Transverse colon (tissue), 4 donors: ENCODE measurements at regions not wholly inside any gene's neighbourhood (a gene's known extent, or its start where the extent isn't known, plus 50 kb on each side); places are given as distances from the start of the nearest gene placed in this dataset.

ENCODE experiments used
- DNase-seq: peaks from one replicate; pipeline ENCODE4 v3.0.0-alpha.2; 2019
- H3K27ac ChIP-seq, 4 donors: fragments of 200-600 bp; sonication (generic); 2 replicates each; pipeline ENCODE4 v1.5.1; 2016 to 2018; ENCODE audit warnings: inconsistent platforms in 4 of 4
- H3K27me3 ChIP-seq: fragments of 200-600 bp; sonication (generic); 2 replicates; pipeline ENCODE4 v1.5.1; 2017; ENCODE audit warnings: inconsistent platforms
- H3K36me3 ChIP-seq, 4 donors: fragments of 200-600 bp; sonication (generic); 2 replicates each; pipeline ENCODE4 v1.5.1; 2017 to 2019; ENCODE audit warnings: inconsistent platforms in 4 of 4
- H3K4me1 ChIP-seq, 4 donors: fragments of 200-600 bp; sonication (generic); 2 replicates each; pipeline ENCODE4 v1.5.1; 2017 to 2020; ENCODE audit warnings: inconsistent platforms in 4 of 4
- H3K4me3 ChIP-seq, 4 donors: fragments of 200-600 bp; sonication (generic); 1 replicate in 1 of 4; 2 replicates in 3 of 4; pipeline versions ENCODE4 v1.5.1 to v1.6.1; 2017 to 2019; ENCODE audit warnings: inconsistent platforms in 4 of 4
- H3K9me3 ChIP-seq, 2 donors: fragments of 200-600 bp; sonication (generic); 2 replicates each; pipeline ENCODE4 v1.5.1; 2017 to 2019; ENCODE audit warnings: inconsistent platforms in 2 of 2
- EP300 ChIP-seq: sonication (generic); formaldehyde crosslinking; IDR thresholded peaks from one replicate; pipeline ENCODE4 v1.6.1; 2017; ENCODE audit warnings: antibody characterized with exemption, low read depth
- POLR2A ChIP-seq: fragments of 450-650 bp; IDR thresholded peaks from one replicate; pipeline ENCODE4 v1.6.1; 2016; ENCODE audit warnings: antibody characterized with exemption, mild to moderate bottlenecking, moderate library complexity
- POLR2AphosphoS5 ChIP-seq, 3 donors: sonication (generic); formaldehyde crosslinking; IDR thresholded peaks; one replicate each; pipeline ENCODE4 v1.6.1; 2016; ENCODE audit warnings: antibody characterized with exemption in 3 of 3
- WGBS, 2 donors: methylation state at CpG; one replicate each; pipeline ENCODE4 v1.1.5; 2018; ENCODE audit warnings: low coverage in 1 of 2; 5-methylcytosine and 5-hydroxymethylcytosine counted together
- in situ Hi-C, 4 donors: fragments of 200-750 bp; cut with MboI; loops; one replicate each; pipeline versions ENCODE4 v1.15.0 to v1.15.1; 2017; ENCODE audit warnings: low sequenced_read_pairs in 3 of 4, low pct_ligation_motif_present in 1 of 4, low pct_unique_long_range_greater_than_20kb in 1 of 4
- intact Hi-C: fragments of 100-400 bp; cut with DNase I; formaldehyde crosslinking; loops from one replicate; pipeline ENCODE4 v1.15.1; 2023; ENCODE audit warnings: low total_unique reads
- TF ChIP-seq, protein P1 (sequence below), 5 experiments: fragments of 200-600 bp in 3 of 5; fragments of 450-650 bp in 2 of 5; sonication (generic) in 3 of 5; IDR thresholded peaks; 1 replicate in 2 of 5; 2 replicates in 3 of 5; pipeline ENCODE4 v1.5.1; 2016 to 2017; ENCODE audit warnings: antibody characterized with exemption in 5 of 5, inconsistent platforms in 3 of 5, mild to moderate bottlenecking in 2 of 5, moderate library complexity in 1 of 5

DNA sequence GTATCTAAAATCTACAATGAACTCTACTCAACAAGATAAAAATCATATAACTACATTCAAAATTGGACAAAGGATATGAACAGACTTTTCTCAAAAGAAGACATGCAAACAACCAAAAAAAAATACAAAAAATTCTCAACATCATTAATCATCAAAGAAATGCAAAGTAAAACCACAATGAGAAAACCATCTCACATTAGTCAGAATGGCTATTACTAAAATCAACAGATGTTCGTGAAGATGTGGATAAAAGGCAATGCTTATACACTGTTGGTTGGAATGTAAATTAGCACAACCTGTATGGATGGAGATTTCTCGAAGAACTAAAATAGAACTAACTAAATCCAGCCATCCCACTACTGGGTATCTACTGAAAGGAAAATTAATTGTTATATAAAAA lies 1080.8 kb downstream of the AMY1C start:
- DNase-seq: no peak
- no peak for TF ChIP-seq POLR2AphosphoS5 (IDR thresholded peaks at IDR 0.05)
- no peak for TF ChIP-seq EP300
- TF ChIP-seq POLR2A: no peak
- TF ChIP-seq, protein P1, sequence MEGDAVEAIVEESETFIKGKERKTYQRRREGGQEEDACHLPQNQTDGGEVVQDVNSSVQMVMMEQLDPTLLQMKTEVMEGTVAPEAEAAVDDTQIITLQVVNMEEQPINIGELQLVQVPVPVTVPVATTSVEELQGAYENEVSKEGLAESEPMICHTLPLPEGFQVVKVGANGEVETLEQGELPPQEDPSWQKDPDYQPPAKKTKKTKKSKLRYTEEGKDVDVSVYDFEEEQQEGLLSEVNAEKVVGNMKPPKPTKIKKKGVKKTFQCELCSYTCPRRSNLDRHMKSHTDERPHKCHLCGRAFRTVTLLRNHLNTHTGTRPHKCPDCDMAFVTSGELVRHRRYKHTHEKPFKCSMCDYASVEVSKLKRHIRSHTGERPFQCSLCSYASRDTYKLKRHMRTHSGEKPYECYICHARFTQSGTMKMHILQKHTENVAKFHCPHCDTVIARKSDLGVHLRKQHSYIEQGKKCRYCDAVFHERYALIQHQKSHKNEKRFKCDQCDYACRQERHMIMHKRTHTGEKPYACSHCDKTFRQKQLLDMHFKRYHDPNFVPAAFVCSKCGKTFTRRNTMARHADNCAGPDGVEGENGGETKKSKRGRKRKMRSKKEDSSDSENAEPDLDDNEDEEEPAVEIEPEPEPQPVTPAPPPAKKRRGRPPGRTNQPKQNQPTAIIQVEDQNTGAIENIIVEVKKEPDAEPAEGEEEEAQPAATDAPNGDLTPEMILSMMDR (IDR thresholded peaks at IDR 0.05): no peak

GRCh38 chr1:104852151-104852550 lies 1102.5 kb downstream of the AMY1C start:
- DNase-seq: no peak
- Histone ChIP-seq H3K9me3 (no peaks in the 10 kb centered on the region), H3K36me3 (no peaks in the 10 kb centered on the region), H3K27ac (no peak overlapping the region), H3K27me3 (no peaks in the 10 kb centered on the region), H3K4me3 (no peak overlapping the region), H3K4me1 (no peaks in the 10 kb centered on the region)
- 70 to 78% methylated on average over 2 of the region's 2 CpGs for WGBS, 2 donors
- intact Hi-C loops: no loop called here
- TF ChIP-seq, protein P1 (IDR thresholded peaks at IDR 0.05): no peak
- TF ChIP-seq EP300: no peak
- no peak for TF ChIP-seq POLR2AphosphoS5 (IDR thresholded peaks at IDR 0.05)
- no peak for TF ChIP-seq POLR2A
- in situ Hi-C loops: no loop called here

More for the DNA sequence above, 1080.8 kb downstream of the AMY1C start:
- Histone ChIP-seq H3K27me3 (no peaks in the 10 kb centered on the region), H3K27ac (no peak overlapping the region), H3K4me1 (no peaks in the 10 kb centered on the region), H3K4me3 (no peak overlapping the region), H3K9me3 (no peaks in the 10 kb centered on the region), H3K36me3 (no peaks in the 10 kb centered on the region)
- intact Hi-C loops (no loop called here), in situ Hi-C loops (no loop called here)
- 90 to 94% methylated on average over 2 of the region's 2 CpGs for WGBS, 2 donors

GRCh38 chr1:104853276-104853675 lies 1103.6 kb downstream of the AMY1C start:
- Histone ChIP-seq H3K4me3 (no peak overlapping the region), H3K27me3 (no peaks in the 10 kb centered on the region), H3K36me3 (no peaks in the 10 kb centered on the region), H3K4me1 (no peaks in the 10 kb centered on the region), H3K27ac (no peak overlapping the region), H3K9me3 (no peaks in the 10 kb centered on the region)
- in situ Hi-C loops (no loop called here), intact Hi-C loops (no loop called here)
- no peak for DNase-seq
- TF ChIP-seq POLR2AphosphoS5 (IDR thresholded peaks at IDR 0.05) (no peak), POLR2A (no peak), EP300 (no peak)
- TF ChIP-seq, protein P1 (IDR thresholded peaks at IDR 0.05): no peak
- 83 to 93% methylated on average over 1 to 2 of the region's 2 CpGs for WGBS, 2 donors

DNA sequence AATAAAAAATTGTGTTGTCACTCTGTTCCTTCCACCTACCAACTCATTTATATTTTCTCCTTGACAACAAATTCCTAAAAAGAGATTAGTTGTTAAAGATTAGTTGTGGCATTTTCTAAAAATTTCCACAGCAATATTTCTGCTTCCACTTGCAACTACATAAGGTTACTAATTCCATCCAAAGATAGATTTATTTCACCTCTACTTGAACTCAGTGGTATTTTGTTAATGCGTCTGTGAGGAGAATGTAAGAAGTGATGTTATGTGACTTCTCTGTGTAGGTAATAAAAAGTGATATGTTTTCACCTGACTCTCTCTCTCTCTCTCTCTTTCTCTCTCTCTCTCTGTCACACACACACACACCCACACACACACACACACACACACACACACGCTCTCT lies 1104.8 kb downstream of the AMY1C start:
- no peaks in the 10 kb centered on the region for H3K4me1 ChIP-seq
- H3K4me3 ChIP-seq: no peak overlapping the region
- intact Hi-C loops (no loop called here), in situ Hi-C loops (no loop called here)
- H3K27me3 ChIP-seq: no peaks in the 10 kb centered on the region
- DNase-seq: no peak
- no peak for TF ChIP-seq EP300
- TF ChIP-seq POLR2AphosphoS5 (IDR thresholded peaks at IDR 0.05): no peak
- TF ChIP-seq, protein P1 (IDR thresholded peaks at IDR 0.05): no peak
- TF ChIP-seq POLR2A: no peak
- H3K27ac ChIP-seq: no peak overlapping the region
- WGBS, 2 donors: 45 to 60% methylated on average over 2 of the region's 2 CpGs
- no peaks in the 10 kb centered on the region for H3K9me3 ChIP-seq
- H3K36me3 ChIP-seq: no peaks in the 10 kb centered on the region
